Ovary (tissue), 7 donors: ENCODE measurements at regions not wholly inside any gene's neighbourhood (a gene's known extent, or its start where the extent isn't known, plus 50 kb on each side); places are given as distances from the start of the nearest gene placed in this dataset.

ENCODE experiments used
- DNase-seq, 5 donors: peaks; one replicate each; pipeline ENCODE4 v3.0.0-alpha.2; 2019 to 2020
- H3K27ac ChIP-seq, 2 donors: fragments of 200-600 bp; one replicate each; pipeline versions ENCODE4 v1.5.1 to v1.8.0; 2019 to 2022
- H3K27me3 ChIP-seq: fragments of 200-600 bp; one replicate; pipeline ENCODE4 v1.8.0; 2022
- H3K36me3 ChIP-seq: fragments of 200-600 bp; sonication (generic); one replicate; pipeline ENCODE4 v1.5.1; 2019
- H3K4me1 ChIP-seq: one replicate; pipeline ENCODE4 v1.8.1; 2013; ENCODE audit warnings: mild to moderate bottlenecking, moderate library complexity; ENCODE audit not compliant: insufficient read depth
- H3K4me3 ChIP-seq: fragments of 200-600 bp; sonication (generic); one replicate; pipeline ENCODE4 v1.5.1; 2017
- H3K9me3 ChIP-seq, 2 donors: fragments of 200-600 bp in 1 of 2; sonication (generic) in 1 of 2; one replicate each; pipeline versions ENCODE4 v1.5.1 to v1.8.1; 2013 to 2019; ENCODE audit warnings: mild to moderate bottlenecking in 1 of 2, moderate library complexity in 1 of 2
- CTCF ChIP-seq, 3 donors: fragments of 450-650 bp in 2 of 3; fragments of 200-600 bp in 1 of 3; IDR thresholded peaks; one replicate each; pipeline versions ENCODE4 v1.5.1 to v1.8.0; 2016 to 2022; ENCODE audit warnings: antibody characterized with exemption in 3 of 3, mild to moderate bottlenecking in 1 of 3
- EP300 ChIP-seq: sonication (generic); formaldehyde crosslinking; IDR thresholded peaks from one replicate; pipeline ENCODE4 v1.6.1; 2017; ENCODE audit warnings: antibody characterized with exemption
- POLR2A ChIP-seq: fragments of 450-650 bp; IDR thresholded peaks from one replicate; pipeline ENCODE4 v1.6.1; 2017; ENCODE audit warnings: antibody characterized with exemption, mild to moderate bottlenecking, moderate library complexity
- whole genome bisulfite sequencing, 3 donors: extraction: QIAGEN DNeasy Blood & Tissue Kit in 1 of 3; methylation state at CpG; one replicate each; pipeline versions ENCODE4 v1.1.5 to v1.1.7; 2013 to 2017; 5-methylcytosine and 5-hydroxymethylcytosine counted together
- intact Hi-C, 4 donors: fragments of 100-400 bp; cut with DNase I; formaldehyde crosslinking; loops; one replicate each; pipeline versions ENCODE4 v1.11.0 to v1.15.1; 2022 to 2023
- donor health status: DM: no; HTN: no; CAD: no; lungs with moderate emphysema.
- donor health status: DM: no; HTN: no; CAD: no.
- donor health status: Bipolar disorder and iron deficiency.
- donor health status: DM: no; HTN: no; CAD: no.
- donor health status: DM: yes; HTN: yes; CAD: no.

- no peaks in the 10 kb centered on the region for H3K4me1 ChIP-seq
- H3K27ac ChIP-seq, result no peak overlapping the region
- no peak for TF ChIP-seq POLR2A
- no peak for TF ChIP-seq CTCF (IDR thresholded peaks at IDR 0.05)
- TF ChIP-seq EP300, result no peak
- WGBS, 3 donors, result 97 to 98% (median 98%) methylated on average over 20 of the region's 20 CpGs
- no peaks in the 10 kb centered on the region for H3K36me3 ChIP-seq
- no peak for DNase-seq
- no peaks in the 10 kb centered on the region for H3K27me3 ChIP-seq
- intact Hi-C loops, result no loop called here
- no peak overlapping the region for H3K4me3 ChIP-seq
- no peaks in the 10 kb centered on the region for H3K9me3 ChIP-seq
These were observed 84.9 kb upstream of the CEP78 start for GRCh38 chr9:78150983-78151356.

- H3K36me3 ChIP-seq, result no peaks in the 10 kb centered on the region
- H3K4me1 ChIP-seq, result no peaks in the 10 kb centered on the region
- no peaks in the 10 kb centered on the region for H3K9me3 ChIP-seq
- no peaks in the 10 kb centered on the region for H3K27me3 ChIP-seq
- no peak for DNase-seq
- TF ChIP-seq POLR2A (no peak), EP300 (no peak), CTCF (IDR thresholded peaks at IDR 0.05) (no peak)
- no peak overlapping the region for H3K4me3 ChIP-seq
- H3K27ac ChIP-seq, result no peak overlapping the region
- intact Hi-C loops, result no loop called here
- 89 to 90% (median 90%) methylated on average over 25 of the region's 25 CpGs for WGBS, 3 donors
These were observed 85.4 kb upstream of the CEP78 start for GRCh38 chr9:78150312-78150982.

- 52 to 57% (median 55%) methylated on average over 8 to 9 of the region's 9 CpGs for WGBS, 3 donors
These were observed 86.1 kb upstream of the CEP78 start for GRCh38 chr9:78149702-78150291.

GRCh38 chr9:78146241-78146640 is 89.6 kb upstream of the CEP78 start:
- Histone ChIP-seq H3K27me3 (no peaks in the 10 kb centered on the region), H3K4me1 (no peaks in the 10 kb centered on the region), H3K27ac (no peak overlapping the region), H3K4me3 (no peak overlapping the region), H3K36me3 (no peaks in the 10 kb centered on the region), H3K9me3 (no peaks in the 10 kb centered on the region)
- TF ChIP-seq CTCF (IDR thresholded peaks at IDR 0.05) (no peak), EP300 (no peak), POLR2A (no peak)
- intact Hi-C loops, result no loop called here
- DNase-seq, result no peak

More at GRCh38 chr9:78149702-78150291, 86.1 kb upstream of the CEP78 start:
- TF ChIP-seq POLR2A (no peak), EP300 (no peak), CTCF (IDR thresholded peaks at IDR 0.05) (no peak)
- H3K4me3 ChIP-seq, result no peak overlapping the region
- H3K27me3 ChIP-seq, result no peaks in the 10 kb centered on the region
- no peaks in the 10 kb centered on the region for H3K4me1 ChIP-seq
- no peak overlapping the region for H3K27ac ChIP-seq
- intact Hi-C loops, result no loop called here
- no peaks in the 10 kb centered on the region for H3K9me3 ChIP-seq
- DNase-seq, result no peak
- no peaks in the 10 kb centered on the region for H3K36me3 ChIP-seq
